PC-3 (cell line): ENCODE measurements at regions not wholly inside any gene's neighbourhood (a gene's known extent, or its start where the extent isn't known, plus 50 kb on each side); places are given as distances from the start of the nearest gene placed in this dataset.

ENCODE experiments used
- ATAC-seq: fragments of 200-7000 bp; cut with Tn5 transposase; 2 replicates; pipeline ENCODE4 v1.9.1; 2020; ENCODE audit warnings: mild to moderate bottlenecking, moderate library complexity
- BruUV-seq: library from RNA; stranded (reverse); fragments of 400-500 nt; replicated peaks from 2 replicates; lab custom pipeline; 2021; lab: Mats Ljungman, UMichigan
- CTCF ChIA-PET: fragments of 300-600 bp; sonication (Branson Sonifier 250); formaldehyde crosslinking; loops from one replicate; lab custom pipeline; 2022; ENCODE audit warnings: antibody characterized with exemption; lab: Charles Lee
- POLR2A ChIA-PET: fragments of 300-600 bp; sonication (Branson Sonifier 250); formaldehyde crosslinking; loops from one replicate; lab custom pipeline; 2022; ENCODE audit warnings: antibody characterized with exemption; ENCODE audit not compliant: unreplicated experiment; lab: Charles Lee
- DNase-seq: peaks from one replicate; pipeline ENCODE4 v3.0.0-alpha.2; 2015
- H2AFZ ChIP-seq: fragments of 300-600 bp; sonication (generic); 2 replicates; pipeline ENCODE4 v1.6.0; 2016; ENCODE audit warnings: antibody characterized with exemption, low read length
- H3F3A ChIP-seq: fragments of 300-600 bp; sonication (generic); one replicate; pipeline ENCODE4 v1.6.0; 2017; ENCODE audit warnings: antibody characterized with exemption, low read length, control low read depth, mild to moderate bottlenecking; ENCODE audit not compliant: unreplicated experiment
- H3K27ac ChIP-seq: fragments of 300-600 bp; sonication (generic); 2 replicates; pipeline ENCODE4 v1.5.1; 2016; ENCODE audit warnings: mild to moderate bottlenecking, low read length
- H3K27me3 ChIP-seq: fragments of 300-600 bp; sonication (generic); 2 replicates; pipeline ENCODE4 v1.6.1; 2016; ENCODE audit warnings: low read length, mixed read lengths
- H3K36me3 ChIP-seq: fragments of 300-600 bp; sonication (generic); 2 replicates; pipeline ENCODE4 v1.6.1; 2016; ENCODE audit warnings: low read depth, mixed run types, low read length, mixed read lengths
- H3K4me1 ChIP-seq: fragments of 300-600 bp; sonication (generic); 2 replicates; pipeline ENCODE4 v1.5.1; 2016; ENCODE audit warnings: low read length; ENCODE audit not compliant: insufficient read depth
- H3K4me2 ChIP-seq: fragments of 300-600 bp; sonication (generic); 2 replicates; pipeline ENCODE4 v1.6.0; 2016; ENCODE audit warnings: low read length
- H3K4me3 ChIP-seq: fragments of 300-600 bp; sonication (generic); 2 replicates; pipeline ENCODE4 v1.5.1; 2016; ENCODE audit warnings: mild to moderate bottlenecking, low read length, mixed read lengths
- H3K79me2 ChIP-seq: fragments of 300-600 bp; sonication (generic); 2 replicates; pipeline ENCODE4 v1.6.1; 2017; ENCODE audit warnings: low read length, mixed read lengths
- H3K9ac ChIP-seq: fragments of 300-600 bp; sonication (generic); 2 replicates; pipeline ENCODE4 v1.6.0; 2016; ENCODE audit warnings: mild to moderate bottlenecking, low read length
- H3K9me2 ChIP-seq: fragments of 300-600 bp; sonication (generic); replicated peaks from 2 replicates; pipeline ENCODE4 v1.6.1; 2016; ENCODE audit warnings: mixed run types, low read length, mixed read lengths
- H3K9me3 ChIP-seq: fragments of 300-600 bp; sonication (generic); 2 replicates; pipeline ENCODE4 v1.6.1; 2016; ENCODE audit warnings: low read length, mixed read lengths
- H4K20me1 ChIP-seq: fragments of 300-600 bp; sonication (generic); 2 replicates; pipeline ENCODE4 v1.6.1; 2016; ENCODE audit warnings: low read length, mixed read lengths
- EZH2 ChIP-seq: fragments of 300-600 bp; sonication (generic); IDR thresholded peaks from one replicate; pipeline ENCODE4 v1.6.1; 2017; ENCODE audit warnings: antibody characterized with exemption, mild to moderate bottlenecking, low read length; ENCODE audit not compliant: unreplicated experiment
- EZH2phosphoT487 ChIP-seq: fragments of 300-600 bp; sonication (generic); IDR thresholded peaks from 2 replicates; pipeline ENCODE4 v1.6.1; 2018; ENCODE audit warnings: mild to moderate bottlenecking, antibody characterized with exemption, low read length, borderline replicate concordance
- intact Hi-C: fragments of 100-400 bp; cut with micrococcal nuclease; formaldehyde crosslinking; loops from 2 replicates; pipeline ENCODE4 v1.9.0; 2023
- TF ChIP-seq, protein P1 (sequence below): fragments of 300-600 bp; sonication (generic); conservative IDR thresholded peaks from 2 replicates; pipeline ENCODE4 v1.5.1; 2017; ENCODE audit warnings: antibody characterized with exemption, low read depth, mild to moderate bottlenecking, low read length

GRCh38 chr2:833180-833579 is 117.5 kb upstream of the SNTG2 start:
- H3K9ac ChIP-seq: no peak overlapping the region
- H2AFZ ChIP-seq: no peak overlapping the region
- TF ChIP-seq, protein P1, sequence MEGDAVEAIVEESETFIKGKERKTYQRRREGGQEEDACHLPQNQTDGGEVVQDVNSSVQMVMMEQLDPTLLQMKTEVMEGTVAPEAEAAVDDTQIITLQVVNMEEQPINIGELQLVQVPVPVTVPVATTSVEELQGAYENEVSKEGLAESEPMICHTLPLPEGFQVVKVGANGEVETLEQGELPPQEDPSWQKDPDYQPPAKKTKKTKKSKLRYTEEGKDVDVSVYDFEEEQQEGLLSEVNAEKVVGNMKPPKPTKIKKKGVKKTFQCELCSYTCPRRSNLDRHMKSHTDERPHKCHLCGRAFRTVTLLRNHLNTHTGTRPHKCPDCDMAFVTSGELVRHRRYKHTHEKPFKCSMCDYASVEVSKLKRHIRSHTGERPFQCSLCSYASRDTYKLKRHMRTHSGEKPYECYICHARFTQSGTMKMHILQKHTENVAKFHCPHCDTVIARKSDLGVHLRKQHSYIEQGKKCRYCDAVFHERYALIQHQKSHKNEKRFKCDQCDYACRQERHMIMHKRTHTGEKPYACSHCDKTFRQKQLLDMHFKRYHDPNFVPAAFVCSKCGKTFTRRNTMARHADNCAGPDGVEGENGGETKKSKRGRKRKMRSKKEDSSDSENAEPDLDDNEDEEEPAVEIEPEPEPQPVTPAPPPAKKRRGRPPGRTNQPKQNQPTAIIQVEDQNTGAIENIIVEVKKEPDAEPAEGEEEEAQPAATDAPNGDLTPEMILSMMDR: no peak
- TF ChIP-seq EZH2 (no peak), EZH2phosphoT487 (no peak)
- intact Hi-C loops: no loop called here
- no peak for DNase-seq
- H3K4me1 ChIP-seq: no peaks in the 10 kb centered on the region
- no peak overlapping the region for H3K4me2 ChIP-seq
- ATAC-seq: no peak
- H3K27ac ChIP-seq: no peak overlapping the region
- BruUV-seq: no TSS peak
- ChIA-PET CTCF (no interaction called here), POLR2A (no interaction called here)
- no peaks in the 10 kb centered on the region for H3K9me2 ChIP-seq
- H4K20me1 ChIP-seq: no peaks in the 10 kb centered on the region
- H3K9me3 ChIP-seq: no peaks in the 10 kb centered on the region
- no peaks in the 10 kb centered on the region for H3K36me3 ChIP-seq
- no peak overlapping the region for H3K4me3 ChIP-seq
- peaks cover 69% of the 10 kb centered on the region for H3K27me3 ChIP-seq
- no peaks in the 10 kb centered on the region for H3F3A ChIP-seq
- no peaks in the 10 kb centered on the region for H3K79me2 ChIP-seq

DNA sequence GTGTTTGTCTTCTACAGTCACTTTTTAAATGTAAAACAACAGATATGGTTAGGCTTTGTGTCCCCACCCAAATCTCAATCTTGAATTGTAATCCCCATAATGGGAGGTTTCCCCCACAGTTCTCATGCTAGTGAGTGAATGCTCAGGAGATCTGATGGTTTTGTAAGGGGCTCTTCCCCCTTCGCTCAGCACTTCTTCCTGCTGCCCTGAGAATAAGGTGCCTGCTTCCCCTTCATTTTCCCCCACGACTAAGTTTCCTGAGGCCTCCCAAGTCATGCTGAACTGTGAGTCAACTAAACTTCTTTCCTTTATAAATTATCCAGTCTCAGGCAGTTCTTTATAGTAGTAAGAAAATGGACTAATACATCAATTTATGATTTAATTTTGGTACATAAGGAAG is 118.0 kb upstream of the SNTG2 start:
- Histone ChIP-seq H3K9me3 (no peaks in the 10 kb centered on the region), H3K4me1 (no peaks in the 10 kb centered on the region), H3K36me3 (no peaks in the 10 kb centered on the region), H3K9me2 (no peaks in the 10 kb centered on the region), H4K20me1 (no peaks in the 10 kb centered on the region), H3K4me2 (no peak overlapping the region), H3F3A (no peaks in the 10 kb centered on the region), H3K4me3 (no peak overlapping the region), H3K9ac (no peak overlapping the region), H3K27ac (no peak overlapping the region), H3K27me3 (peaks cover 71% of the 10 kb centered on the region), H3K79me2 (no peaks in the 10 kb centered on the region), H2AFZ (no peak overlapping the region)
- ChIA-PET CTCF (no interaction called here), POLR2A (no interaction called here)
- TF ChIP-seq, protein P1: no peak
- TF ChIP-seq EZH2phosphoT487: no peak
- no peak for TF ChIP-seq EZH2
- DNase-seq (no peak), ATAC-seq (no peak)
- no TSS peak for BruUV-seq
- intact Hi-C loops: no loop called here

- BruUV-seq: no TSS peak
- no peaks in the 10 kb centered on the region for H3K4me1 ChIP-seq
- no peak overlapping the region for H3K27ac ChIP-seq
- no peak overlapping the region for H3K4me3 ChIP-seq
- H2AFZ ChIP-seq: no peak overlapping the region
- TF ChIP-seq, protein P1: no peak
- TF ChIP-seq EZH2phosphoT487: no peak
- TF ChIP-seq EZH2: no peak
- no peaks in the 10 kb centered on the region for H3K79me2 ChIP-seq
- no peaks in the 10 kb centered on the region for H3F3A ChIP-seq
- no peaks in the 10 kb centered on the region for H3K36me3 ChIP-seq
- no peak overlapping the region for H3K9ac ChIP-seq
- intact Hi-C loops: no loop called here
- ATAC-seq (no peak), DNase-seq (no peak)
- no peaks in the 10 kb centered on the region for H4K20me1 ChIP-seq
- no peaks in the 10 kb centered on the region for H3K9me2 ChIP-seq
- no peak overlapping the region for H3K4me2 ChIP-seq
- ChIA-PET CTCF (no interaction called here), POLR2A (no interaction called here)
- H3K27me3 ChIP-seq: peaks cover 69% of the 10 kb centered on the region
- no peaks in the 10 kb centered on the region for H3K9me3 ChIP-seq
These were observed 119.0 kb upstream of the SNTG2 start for GRCh38 chr2:831622-832021.
